NOMO-1 treated with DMSO at 0.1 percent for 48 hours (cell line): ENCODE measurements at regions not wholly inside any gene's neighbourhood (a gene's known extent, or its start where the extent isn't known, plus 50 kb on each side); places are given as distances from the start of the nearest gene placed in this dataset.
"Not testable (repeated sequence)": the region's sequence is repeated elsewhere in the genome, so short reads cannot be mapped to it uniquely, and the experiment has no call there.

Source experiments
- DNase-seq: peaks from one replicate; lab custom pipeline; 2025; ENCODE audit not compliant: unreplicated experiment; lab: John Stamatoyannopoulos, UW

DNA sequence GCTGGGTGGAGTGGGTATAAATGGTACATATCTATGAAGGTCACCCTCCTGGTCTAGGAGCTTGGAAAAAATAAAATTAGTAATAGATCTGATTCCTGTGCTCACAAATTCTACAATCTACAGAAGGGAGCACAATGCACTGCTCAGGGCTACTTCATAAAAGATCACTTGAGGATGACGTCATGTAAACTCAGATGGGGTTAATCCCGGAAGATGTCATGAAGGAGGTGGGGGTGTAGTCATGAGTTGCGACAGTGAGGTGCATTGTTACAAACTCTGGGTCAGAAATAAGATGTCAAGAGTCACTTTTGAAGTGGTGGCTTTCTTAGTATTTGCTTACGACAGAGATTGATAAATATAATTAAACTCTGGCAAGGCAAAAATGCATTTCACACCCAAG lies 68.2 kb downstream of the LHX9 start:
- DNase-seq = no peak

DNA sequence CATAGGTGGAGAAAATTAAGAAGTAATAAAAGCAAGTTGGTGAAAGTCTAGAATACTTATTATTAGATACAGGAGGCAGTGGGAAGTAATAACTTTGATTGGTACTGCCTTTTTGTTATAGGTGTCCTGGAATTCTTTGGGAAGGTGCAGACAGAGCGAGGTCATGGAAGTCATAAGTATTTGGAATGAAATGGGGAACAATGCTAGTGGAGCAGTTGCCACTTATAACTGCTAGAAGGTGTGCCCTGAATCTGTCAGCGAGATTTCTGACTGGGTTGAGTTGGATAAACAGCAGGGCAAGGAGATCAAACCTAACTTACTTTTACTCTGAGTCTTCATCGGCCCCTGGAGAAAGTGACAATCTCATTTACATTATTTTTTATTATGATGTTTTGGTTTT lies 69.6 kb downstream of the LHX9 start:
- DNase-seq = no peak

DNA sequence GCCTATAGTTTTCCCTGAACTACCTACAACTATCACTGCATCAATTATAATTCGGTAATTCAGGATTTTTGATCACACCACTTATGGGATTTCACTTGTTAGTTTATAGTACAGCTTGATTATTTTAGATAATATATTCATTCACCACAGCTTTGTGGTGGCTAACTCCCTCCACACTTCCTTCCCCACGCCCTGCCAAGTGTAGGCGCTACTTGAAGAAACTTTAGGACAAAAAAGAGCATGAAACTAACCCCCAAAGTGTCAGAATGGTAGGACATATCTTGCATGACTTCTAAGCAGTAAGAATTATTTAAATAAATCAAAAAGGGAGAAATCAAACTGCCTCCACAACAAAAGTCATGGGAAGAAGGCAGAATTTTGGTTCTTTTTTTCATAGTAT lies 70.1 kb downstream of the LHX9 start:
- no peak for DNase-seq

DNA sequence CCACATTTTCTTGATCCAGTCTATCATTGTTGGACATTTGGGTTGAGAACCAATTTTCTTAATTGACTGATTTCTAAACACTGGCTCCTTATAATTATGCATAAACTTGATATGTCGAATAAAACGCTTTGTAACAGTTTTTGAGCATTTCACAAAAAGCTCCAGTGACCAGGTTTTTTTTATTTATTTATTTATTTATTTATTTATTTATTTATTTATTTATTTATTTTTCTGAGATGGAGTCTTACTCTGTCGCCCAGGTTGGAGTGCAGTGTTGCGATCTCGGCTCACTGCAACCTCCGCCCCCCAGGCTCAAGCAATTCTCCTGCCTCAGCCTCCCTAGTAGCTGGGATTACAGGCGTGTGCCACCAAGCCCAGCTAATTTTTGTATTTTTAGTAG lies 71.4 kb downstream of the LHX9 start:
- not testable (repeated sequence) for DNase-seq

DNA sequence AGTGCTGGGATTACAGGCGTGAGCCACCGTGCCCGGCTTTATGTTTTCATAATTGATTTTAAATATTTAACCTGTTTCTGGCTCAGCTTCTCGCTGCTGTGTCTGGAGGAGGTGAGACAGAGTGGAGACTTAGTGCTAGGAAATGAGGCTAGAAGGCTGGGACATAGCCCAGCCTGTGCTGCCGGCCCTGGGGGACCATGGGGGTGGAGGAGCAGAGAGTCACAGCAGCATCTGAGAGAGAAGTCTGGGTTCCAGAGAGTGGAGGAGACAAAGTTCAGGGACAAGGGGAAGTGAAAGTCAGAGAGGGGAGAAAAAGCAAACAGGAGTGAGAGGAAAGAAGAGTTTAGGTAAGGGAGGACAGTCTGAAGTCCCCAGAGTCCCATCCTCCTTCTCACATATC lies 71.9 kb downstream of the LHX9 start:
- peak; percentile 38 for DNase-seq

DNA sequence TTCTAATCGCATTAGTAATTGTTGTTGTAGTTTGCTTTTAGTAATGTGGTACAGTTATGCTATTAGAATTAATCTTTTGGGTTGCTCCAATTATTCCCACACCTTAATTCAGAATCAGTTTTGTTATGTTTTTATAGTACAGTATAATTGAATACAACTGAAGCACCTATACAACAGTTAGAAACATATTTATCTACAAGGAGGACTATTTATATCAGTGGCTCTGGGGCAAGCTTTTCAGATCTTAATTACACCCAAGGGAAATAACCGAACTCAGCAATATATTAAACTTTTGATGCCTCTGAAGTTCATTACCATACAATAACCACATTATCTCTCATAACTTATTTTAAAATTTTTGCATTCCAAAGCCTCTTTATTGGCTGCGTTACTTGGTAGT lies 74.4 kb downstream of the LHX9 start:
- DNase-seq = no peak

DNA sequence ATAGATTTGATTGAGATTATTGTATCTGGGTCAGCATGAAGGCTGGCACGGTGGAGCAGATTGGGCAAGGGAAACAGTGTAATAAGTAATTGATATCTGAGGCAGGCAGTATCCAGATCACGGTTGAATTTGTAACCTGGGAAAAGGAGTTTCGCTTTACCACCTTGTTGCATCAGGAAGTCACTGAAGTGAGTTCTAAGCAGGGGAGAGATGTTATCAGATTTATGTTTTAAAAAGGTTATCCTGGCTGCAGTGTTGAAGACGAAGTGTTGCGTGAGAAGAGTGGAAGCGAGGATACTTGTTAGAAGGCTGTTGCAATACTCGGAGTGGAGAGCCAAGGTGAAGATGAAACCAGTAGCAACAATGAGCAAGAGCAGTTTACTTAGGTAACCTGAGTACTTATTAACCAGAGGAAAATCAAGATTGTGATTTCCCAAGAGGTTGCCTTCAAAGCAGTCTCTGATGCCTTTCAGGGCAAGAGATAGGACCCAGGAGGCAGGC lies 77.8 kb downstream of the LHX9 start:
- no peak for DNase-seq

DNA sequence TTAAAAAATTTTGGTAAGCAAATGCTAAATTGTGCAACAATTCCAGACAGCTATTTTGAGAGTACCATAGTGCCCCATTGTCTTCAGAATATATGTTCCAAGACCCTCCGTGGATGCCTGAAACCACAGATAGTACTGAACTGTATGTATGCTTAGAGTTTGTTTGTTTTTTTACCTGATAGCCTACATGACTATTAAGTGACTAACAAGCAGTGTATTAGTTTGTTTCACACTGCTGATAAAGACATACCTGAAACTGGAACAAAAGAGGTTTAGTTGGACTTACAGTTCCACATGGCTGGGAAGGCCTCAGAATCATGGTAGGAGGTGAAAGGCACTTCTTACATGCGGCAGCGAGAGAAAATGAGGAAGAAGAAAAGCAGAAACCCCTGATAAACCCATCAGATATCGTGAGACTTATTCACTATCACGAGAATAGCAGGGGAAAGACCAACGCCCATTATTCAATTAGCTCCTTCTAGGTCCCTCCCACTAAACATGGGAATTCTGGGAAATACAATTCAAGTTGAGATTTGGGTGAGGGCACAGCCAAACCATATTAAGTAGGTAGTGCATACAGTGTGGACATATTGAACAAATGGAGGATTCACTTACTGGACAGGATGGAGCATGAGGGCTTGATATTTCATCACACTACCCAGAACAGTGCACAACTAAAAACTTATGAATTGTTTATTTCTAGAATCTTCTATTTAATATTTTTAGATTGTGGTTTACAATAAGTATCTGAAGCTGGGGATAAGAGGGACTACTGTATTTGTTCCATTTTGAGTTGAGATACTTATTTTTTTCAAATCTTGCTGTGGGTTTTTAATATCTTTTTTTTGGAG lies 78.5 kb downstream of the LHX9 start:
- DNase-seq = no peak

DNA sequence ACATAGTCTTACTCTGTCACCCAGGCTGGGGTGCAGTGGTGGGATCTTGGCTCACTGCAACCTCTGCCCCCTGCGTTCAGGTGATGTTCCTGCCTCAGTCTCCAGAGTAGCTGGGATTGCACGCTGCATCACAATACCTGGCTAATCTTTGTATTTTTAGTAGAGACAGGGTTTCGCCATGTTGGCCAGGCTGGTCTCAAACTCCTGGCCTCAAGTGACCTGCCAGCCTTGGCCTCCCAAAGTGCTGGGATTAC lies 79.0 kb downstream of the LHX9 start:
- DNase-seq = not testable (repeated sequence)

DNA sequence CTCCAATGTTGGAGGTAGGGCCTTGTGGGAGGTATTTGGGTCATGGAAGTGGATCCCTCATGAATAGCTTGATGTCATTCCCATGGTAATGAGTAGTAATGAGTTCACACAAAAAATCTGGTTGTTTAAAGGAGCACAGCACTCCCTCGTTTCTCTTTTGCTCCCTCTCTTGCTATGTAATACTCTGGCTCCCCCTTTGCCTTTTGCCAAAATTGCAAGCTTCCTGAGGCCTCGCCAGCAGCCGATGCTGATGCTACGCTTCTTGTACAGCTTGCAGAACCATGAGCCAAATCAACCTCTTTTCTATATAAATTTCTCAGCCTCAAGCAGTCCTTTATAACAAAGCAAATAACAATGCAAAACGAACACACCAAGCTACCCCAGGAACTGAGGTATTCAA lies 80.9 kb downstream of the LHX9 start:
- DNase-seq = no peak

DNA sequence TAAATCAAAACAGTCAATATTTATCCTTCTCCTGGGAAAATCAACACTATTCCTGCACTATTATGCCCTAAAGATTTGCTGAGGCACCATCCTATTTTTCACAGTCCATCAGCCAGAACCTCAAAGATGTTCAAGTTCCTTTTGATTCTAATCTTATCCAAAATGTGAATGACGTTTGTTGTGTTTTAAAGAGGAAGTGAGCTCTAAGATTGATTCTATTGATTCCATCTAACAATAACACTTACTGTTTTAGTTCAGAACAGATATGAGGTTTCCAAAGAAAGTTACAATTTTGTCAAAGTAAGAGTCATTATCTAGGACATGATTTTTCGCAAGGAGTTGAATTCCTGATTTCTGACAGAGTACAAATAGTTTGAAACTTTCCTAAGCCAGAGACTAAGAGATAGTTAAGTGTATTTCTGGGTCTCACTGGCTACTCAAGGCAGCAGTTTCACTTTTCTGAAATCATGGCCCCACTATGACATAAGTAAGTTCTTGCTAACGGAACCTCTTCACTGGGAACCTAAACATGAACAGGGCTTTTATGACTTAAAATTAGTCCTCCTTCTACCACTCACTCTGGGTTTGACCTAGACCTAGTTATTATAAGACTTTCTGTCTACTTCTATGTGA lies 84.7 kb downstream of the LHX9 start:
- no peak for DNase-seq

DNA sequence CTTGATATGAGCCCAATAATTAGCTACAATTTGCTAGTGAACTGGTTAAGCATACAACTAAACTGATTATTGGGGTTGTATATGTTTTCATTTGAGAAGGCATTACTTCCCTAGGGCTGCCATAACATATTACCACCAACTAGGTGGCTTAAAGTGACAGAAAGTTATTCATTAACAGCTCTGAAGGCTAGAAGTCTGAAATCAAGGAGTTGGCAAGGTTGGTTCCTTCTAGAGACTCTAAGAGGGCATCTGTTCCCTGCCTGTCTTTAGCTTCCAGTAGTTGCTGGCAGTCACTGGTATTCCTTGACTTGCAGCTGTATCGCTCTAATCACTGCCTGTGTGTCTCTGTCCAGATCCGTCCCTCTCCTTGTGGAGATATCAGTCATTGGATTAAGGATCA lies 86.3 kb downstream of the LHX9 start:
- DNase-seq = no peak

DNA sequence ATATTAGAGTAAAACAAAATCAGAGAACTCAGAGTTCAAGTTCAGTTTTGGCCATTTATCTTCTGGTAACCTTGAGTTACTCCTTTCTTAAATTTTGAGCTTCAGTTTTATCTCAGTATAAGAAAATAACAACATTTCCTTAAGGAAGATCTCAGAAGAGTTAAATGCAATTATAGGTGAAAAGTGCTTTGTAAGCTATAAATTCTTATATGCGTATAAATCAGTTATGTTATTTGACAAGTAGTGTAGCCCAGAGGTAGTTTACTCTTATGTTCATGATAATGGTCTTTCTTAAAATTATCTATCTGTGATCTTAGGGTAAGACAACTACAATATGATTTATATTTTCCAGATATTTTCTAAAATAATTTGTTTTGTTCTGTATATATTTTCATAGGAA lies 89.8 kb downstream of the LHX9 start:
- no peak for DNase-seq

DNA sequence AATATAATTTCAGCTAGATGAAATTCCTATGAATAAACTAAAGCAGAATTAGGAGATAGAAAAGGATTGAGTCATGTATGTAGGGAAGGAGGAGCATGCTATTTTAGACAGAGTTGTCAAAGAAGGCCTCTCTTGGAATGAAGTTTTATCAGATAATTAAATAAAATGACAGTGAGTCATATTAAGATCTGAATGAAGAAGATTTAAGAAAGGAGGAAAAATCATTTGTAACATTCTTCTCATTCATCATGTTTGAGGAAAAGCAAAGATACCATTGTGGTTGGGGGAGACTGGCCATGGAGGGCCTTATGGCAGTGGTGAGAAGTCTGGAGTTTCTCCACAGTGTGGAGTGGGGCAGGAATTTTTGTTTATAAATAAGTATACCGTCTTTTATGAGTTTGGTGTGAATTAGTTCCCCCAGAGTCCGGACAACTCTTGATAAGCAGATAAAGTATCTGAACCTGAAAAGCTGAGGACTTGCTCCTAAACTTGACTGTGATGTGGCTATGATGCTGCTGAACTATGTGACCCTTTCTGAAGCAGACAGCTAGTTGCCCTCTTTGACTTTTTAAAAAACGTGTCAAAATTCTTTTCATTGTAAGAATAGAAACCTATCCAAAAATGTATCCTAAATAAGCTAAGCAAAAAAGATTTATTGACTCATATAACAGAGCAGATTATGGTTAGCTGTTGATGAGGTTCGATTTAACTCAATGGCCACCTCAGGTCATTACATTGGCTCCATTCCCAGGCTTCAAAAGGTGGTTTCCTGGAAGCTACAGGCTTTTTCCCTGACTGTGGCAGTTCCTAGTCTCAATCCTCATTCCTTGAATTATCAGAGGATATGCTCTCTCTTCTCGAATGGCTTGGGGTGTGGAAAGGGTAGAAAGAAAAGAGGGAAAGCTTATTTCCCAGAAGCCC lies 90.8 kb downstream of the LHX9 start:
- DNase-seq = no peak

DNA sequence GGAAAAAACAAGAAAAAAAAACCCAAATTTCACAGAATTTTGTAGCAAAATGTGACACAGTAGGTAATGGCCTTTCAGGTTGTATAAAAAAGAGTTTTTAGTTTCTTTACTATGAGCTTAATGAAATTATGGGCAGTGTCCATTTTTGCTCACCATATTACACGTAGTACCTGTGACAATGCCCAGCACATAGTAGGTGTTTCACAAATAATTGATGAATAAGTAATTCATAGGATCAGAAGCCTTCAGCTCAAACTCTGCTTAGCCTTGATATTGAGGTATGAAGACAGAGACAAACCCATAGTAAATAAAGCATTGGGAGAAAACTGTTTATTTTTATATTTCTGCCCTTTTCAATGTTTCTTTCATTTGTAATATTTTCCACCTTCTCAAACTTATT lies 97.2 kb downstream of the LHX9 start:
- no peak for DNase-seq

DNA sequence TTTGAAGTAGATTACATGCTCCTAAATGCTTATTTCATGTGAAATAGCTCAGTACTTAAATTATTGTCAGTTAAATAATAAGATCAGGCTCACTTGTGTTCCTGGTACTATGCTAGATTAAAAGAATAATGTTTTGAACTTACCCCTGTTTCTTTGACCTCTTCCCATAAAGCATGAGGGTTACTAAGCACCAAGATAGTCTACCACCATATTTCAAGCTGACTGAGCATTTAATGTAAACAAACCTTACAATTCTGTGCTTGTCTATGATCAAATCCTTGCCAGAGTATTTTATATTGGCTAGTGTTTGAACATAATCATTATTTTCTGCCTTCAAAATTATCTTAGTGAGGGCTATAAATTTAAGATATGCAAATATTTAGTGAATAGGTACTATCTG lies 98.1 kb downstream of the LHX9 start:
- no peak for DNase-seq

DNA sequence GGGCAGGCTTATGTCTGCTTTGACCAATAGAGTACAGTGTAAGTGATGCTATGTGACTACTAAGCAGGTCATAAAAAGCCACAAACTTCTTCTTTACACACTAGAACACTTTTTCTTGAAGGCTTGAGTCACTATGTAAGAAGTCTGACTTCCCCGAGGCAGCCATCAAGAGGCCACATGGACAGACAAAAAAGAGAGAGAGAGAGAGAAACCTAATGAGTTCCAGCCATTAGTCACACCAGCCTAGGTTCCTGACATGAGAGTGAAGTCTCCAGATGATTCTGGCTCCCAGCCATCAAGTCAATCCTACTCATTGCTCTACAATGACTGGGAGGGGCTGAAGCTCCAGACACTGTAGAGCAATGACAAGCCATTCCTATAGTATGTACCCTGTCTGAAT lies 101.4 kb downstream of the LHX9 start:
- no peak for DNase-seq

DNA sequence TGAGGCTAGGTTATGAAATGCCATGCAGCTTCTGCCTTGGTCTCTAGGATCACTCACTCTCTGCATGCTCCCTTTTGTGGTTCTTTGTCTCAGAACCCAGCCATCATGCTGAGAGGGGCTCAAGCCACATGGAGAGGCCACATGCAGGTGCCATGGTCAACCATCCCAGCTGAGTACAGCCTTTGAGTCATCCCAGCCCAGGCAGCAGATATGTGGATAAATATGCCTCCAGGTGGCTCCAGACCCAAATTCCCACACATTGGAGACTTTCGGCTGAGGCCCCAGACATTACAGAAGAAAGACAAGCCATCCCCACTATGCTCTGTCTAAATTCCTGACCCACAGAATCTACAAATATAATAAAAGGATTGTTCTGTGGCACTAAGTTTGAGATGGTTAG lies 102.0 kb downstream of the LHX9 start:
- DNase-seq = no peak

DNA sequence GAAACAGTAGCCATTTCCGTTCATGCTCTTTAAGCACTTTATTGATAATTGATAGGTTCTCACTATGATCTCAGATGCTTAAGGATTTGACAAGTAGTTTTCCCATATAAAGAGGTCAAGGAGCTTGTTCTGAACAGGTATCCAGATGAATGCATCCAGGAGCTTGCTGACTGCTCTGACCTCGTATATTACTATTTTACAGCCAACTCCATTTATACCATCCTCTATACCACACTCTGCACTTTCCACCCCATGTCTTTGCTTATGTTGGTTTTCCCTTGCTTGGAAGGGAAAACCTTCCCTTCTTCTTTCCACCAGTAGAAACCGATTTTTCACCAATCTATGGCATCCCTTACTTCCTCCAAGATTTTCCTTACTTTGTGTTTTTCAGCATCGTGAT lies 107.2 kb downstream of the LHX9 start:
- no peak for DNase-seq

DNA sequence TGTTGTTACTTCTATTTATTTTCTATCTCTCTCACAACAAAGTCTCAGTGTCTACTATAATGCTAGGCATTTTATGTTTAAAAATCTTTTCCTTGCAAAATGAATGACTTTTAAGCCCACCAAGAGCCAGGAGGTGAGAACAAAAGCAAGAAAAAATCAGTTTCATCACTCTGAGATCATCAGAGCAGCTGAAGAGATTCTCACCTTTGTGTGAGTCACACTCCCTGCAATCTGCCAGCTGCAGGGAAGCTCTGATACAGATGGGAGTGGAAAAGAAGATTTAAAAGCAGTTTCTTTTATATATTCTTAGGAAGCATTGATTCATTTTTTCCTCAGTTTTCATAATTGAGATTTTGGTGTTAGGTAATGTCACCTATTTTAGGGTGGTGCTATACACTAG lies 107.6 kb downstream of the LHX9 start:
- DNase-seq = no peak

DNA sequence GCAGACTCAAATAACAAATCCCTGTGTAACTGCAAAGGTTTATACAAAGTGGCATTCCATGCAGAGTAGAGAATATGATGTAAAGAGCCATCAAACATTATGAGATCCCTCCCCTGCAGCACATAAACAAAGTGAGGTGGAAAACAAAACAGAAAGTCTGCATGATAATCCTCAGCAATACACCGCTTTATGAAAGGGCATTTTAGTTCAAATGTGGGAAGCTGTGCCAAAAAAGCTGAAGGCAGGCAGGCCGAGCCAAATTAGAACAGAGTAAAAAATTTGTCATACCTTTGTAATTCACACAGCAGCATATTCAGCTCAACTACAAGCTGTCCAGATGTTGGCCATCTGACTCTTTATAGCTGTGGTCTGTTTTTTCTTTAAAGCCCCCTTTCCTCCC lies 113.5 kb downstream of the LHX9 start:
- no peak for DNase-seq

DNA sequence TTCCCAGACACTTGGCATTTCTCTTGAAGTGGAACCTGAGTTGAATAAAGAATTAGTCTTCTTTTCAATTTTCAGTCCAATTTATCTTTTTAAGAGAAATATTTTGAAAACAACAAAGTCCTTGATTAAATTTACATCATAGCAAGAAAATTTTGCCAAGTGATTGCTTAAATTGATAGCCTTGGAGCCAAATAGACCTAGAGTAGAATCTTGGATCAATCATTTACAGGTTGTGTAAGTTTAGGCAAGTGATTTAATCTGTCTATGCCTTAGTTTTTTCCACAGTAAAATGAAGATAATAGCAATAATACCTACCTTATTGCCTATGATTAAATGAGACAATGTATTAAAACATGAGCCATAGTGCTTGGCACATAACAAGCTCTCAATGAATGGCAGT lies 113.9 kb downstream of the LHX9 start:
- no peak for DNase-seq
